ENCODE measurements at regions not wholly inside any gene's neighbourhood (a gene's known extent, or its start where the extent isn't known, plus 50 kb on each side); places are given as distances from the start of the nearest gene placed in this dataset.

- TF ChIP-seq CTCF (IDR thresholded peaks at IDR 0.05; ENCODE audit: low read depth, low read length, missing input control) (no peak), SP1 (IDR thresholded peaks at IDR 0.05) (no peak), REST (IDR thresholded peaks at IDR 0.05) (no peak), YY1 (IDR thresholded peaks at IDR 0.05) (no peak), ATF3 (IDR thresholded peaks at IDR 0.05) (no peak), MAX (IDR thresholded peaks at IDR 0.05) (no peak), TAF1 (conservative IDR thresholded peaks at IDR 0.05) (no peak), RAD21 (IDR thresholded peaks at IDR 0.05) (no peak), GABPA (IDR thresholded peaks at IDR 0.05 in 1 of 2, conservative IDR thresholded peaks at IDR 0.05 in 1 of 2) (no peak)
Observed at GRCh38 chr4:72987741-72988729, 81.5 kb downstream of the COX18 start.
